Activated CD4-positive, alpha-beta T cell treated with anti-CD3 and anti-CD28 coated beads, Interleukin-2, amount 10 ng/mL, durations not matched to agents 24 days and 14 days (primary cell): ENCODE measurements at regions not wholly inside any gene's neighbourhood (a gene's known extent, or its start where the extent isn't known, plus 50 kb on each side); places are given as distances from the start of the nearest gene placed in this dataset.

Experiments used
- DNase-seq: peaks from one replicate; pipeline ENCODE4 v3.0.0; 2022
- H3K27ac Mint-ChIP-seq: one replicate; pipeline ENCODE4 v1.8.0; 2022; ENCODE audit warnings: mild to moderate bottlenecking, mixed read lengths
- H3K27me3 Mint-ChIP-seq: one replicate; pipeline ENCODE4 v1.8.0; 2022; ENCODE audit warnings: mixed read lengths
- H3K36me3 Mint-ChIP-seq: one replicate; pipeline ENCODE4 v1.8.0; 2022; ENCODE audit warnings: low read depth, mild to moderate bottlenecking, mixed read lengths
- H3K4me1 Mint-ChIP-seq: one replicate; pipeline ENCODE4 v1.8.0; 2021; ENCODE audit warnings: mixed read lengths
- H3K4me3 Mint-ChIP-seq: one replicate; pipeline ENCODE4 v1.8.0; 2022; ENCODE audit warnings: mild to moderate bottlenecking, moderate library complexity, mixed read lengths
- H3K9me3 Mint-ChIP-seq: one replicate; pipeline ENCODE4 v1.8.0; 2021; ENCODE audit warnings: mixed read lengths
- intact Hi-C: fragments of 100-400 bp; cut with micrococcal nuclease; formaldehyde crosslinking; loops from one replicate; pipeline ENCODE4 v1.15.1; 2023

DNA sequence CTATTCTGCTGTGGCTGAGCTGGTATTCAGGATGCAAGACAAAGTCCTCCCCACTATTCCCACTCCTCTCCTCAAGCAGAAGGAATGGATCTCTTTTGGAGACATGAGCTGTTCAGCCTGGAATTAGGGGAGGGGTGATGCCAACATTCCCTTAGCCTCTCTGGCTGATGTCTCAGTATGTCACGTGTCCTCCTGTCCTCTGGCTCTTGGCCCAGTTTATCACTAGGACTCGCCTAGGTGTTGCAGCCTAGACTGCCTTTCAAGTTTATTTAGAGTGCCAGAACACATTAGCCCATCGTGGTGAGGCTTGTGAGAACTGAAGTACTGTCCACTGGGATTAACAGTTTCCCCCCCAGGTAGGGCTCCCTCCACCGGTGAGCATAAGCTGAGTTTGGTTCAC lies 239.9 kb upstream of the MIS18BP1 start:
- intact Hi-C loops = no loop called here
- H3K27me3 Mint-ChIP-seq = no peaks in the 10 kb centered on the region
- peaks cover 6% of the 10 kb centered on the region for H3K9me3 Mint-ChIP-seq

DNA sequence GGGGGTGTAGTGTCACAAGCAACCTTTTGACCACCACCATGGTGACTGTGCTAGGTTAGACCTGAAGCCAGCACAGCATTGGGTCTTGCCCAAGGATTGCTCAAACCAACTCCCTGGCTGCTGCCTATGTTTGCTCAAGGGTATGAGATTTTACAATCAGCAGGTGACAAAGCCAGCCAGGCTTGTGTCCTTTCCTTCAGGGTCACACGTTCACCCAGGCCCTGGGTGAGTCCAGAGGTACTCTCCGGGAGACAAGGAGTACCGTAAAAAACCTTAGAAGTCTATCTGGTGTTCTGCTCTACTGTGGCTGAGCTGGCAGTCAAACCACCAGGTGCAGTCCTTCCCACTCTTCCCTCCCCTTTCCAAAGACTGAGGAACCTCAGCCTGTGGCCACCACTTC lies 238.9 kb upstream of the MIS18BP1 start:
- intact Hi-C loops = no loop called here
- Mint-ChIP-seq H3K36me3 (no peaks in the 10 kb centered on the region), H3K4me3 (no peak overlapping the region)

More for the DNA sequence above, 239.9 kb upstream of the MIS18BP1 start:
- H3K4me1 Mint-ChIP-seq = no peaks in the 10 kb centered on the region
- no peak overlapping the region for H3K4me3 Mint-ChIP-seq
- no peak for DNase-seq
- H3K27ac Mint-ChIP-seq = no peak overlapping the region
- H3K36me3 Mint-ChIP-seq = no peaks in the 10 kb centered on the region

DNA sequence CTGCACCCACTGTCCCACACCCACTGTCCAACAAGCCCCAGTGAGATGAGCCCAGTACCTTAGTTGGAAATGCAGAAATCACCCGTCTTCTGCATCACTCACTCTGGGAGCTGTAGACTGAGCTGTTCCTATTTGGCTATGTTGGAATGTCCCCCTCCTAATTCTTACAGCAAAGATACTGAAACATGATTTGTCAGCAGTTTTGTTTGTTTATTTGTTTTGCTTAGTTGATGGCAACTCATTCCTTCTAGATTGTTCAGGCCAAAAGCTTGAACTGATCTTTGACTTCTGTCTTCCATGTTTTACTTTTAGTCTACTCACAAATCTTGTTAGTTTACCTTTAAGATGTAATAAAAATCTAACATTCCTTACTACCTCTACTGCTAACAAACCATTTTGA lies 233.6 kb upstream of the MIS18BP1 start:
- Mint-ChIP-seq H3K4me1 (no peaks in the 10 kb centered on the region), H3K9me3 (peaks cover 19% of the 10 kb centered on the region), H3K36me3 (no peaks in the 10 kb centered on the region), H3K27ac (no peak overlapping the region), H3K27me3 (no peaks in the 10 kb centered on the region), H3K4me3 (no peak overlapping the region)
- intact Hi-C loops = no loop called here
- no peak for DNase-seq

More for the DNA sequence above, 238.9 kb upstream of the MIS18BP1 start:
- Mint-ChIP-seq H3K27me3 (no peaks in the 10 kb centered on the region), H3K4me1 (no peaks in the 10 kb centered on the region), H3K9me3 (peaks cover 6% of the 10 kb centered on the region), H3K27ac (no peak overlapping the region)
- no peak for DNase-seq

DNA sequence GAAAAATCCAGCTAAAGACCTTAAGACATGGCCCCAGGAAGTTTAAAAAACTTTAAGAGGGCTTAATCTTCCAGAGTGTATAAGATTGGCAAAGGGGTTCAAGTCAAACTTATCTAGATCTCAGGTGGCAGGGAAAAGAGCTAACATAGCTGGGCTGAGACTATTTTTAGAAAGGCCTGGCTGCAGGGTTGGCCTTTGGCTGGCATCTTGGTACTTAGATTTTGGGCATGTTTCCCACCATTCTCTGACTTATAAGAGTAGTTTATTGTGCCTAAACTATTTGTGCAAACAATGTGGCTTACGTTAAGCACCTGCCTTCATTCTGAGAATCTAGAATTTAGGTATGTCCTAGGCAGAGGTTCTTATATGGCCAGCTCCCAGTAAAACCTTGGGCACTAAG lies 214.0 kb upstream of the MIS18BP1 start:
- Mint-ChIP-seq H3K4me1 (no peaks in the 10 kb centered on the region), H3K36me3 (no peaks in the 10 kb centered on the region), H3K27ac (no peak overlapping the region), H3K4me3 (no peak overlapping the region), H3K27me3 (no peaks in the 10 kb centered on the region), H3K9me3 (peaks cover under 1% of the 10 kb centered on the region)
- intact Hi-C loops = no loop called here
- DNase-seq = no peak

DNA sequence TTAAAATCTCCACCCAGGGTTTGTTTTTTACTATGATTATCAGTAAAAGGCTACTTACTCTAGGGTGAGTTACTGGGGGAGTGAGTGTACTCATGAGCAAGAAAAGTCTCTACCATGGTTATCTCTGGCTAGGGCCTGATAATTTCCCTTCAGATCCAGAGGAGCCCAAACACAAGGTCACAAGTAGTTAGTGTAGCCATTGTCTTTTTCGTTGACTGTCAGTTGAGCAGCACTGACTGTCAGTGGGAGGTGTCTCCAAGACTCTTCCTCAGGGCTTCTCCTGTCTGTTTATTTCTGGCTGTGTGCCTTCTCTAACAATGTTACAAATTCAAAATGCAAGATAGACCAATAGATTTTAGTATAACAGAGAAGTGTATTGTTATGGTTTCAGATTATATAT lies 181.2 kb upstream of the MIS18BP1 start:
- Mint-ChIP-seq H3K27me3 (no peaks in the 10 kb centered on the region), H3K36me3 (no peaks in the 10 kb centered on the region), H3K9me3 (no peaks in the 10 kb centered on the region), H3K4me3 (no peak overlapping the region), H3K4me1 (no peaks in the 10 kb centered on the region), H3K27ac (no peak overlapping the region)
- intact Hi-C loops = no loop called here
- DNase-seq = no peak

DNA sequence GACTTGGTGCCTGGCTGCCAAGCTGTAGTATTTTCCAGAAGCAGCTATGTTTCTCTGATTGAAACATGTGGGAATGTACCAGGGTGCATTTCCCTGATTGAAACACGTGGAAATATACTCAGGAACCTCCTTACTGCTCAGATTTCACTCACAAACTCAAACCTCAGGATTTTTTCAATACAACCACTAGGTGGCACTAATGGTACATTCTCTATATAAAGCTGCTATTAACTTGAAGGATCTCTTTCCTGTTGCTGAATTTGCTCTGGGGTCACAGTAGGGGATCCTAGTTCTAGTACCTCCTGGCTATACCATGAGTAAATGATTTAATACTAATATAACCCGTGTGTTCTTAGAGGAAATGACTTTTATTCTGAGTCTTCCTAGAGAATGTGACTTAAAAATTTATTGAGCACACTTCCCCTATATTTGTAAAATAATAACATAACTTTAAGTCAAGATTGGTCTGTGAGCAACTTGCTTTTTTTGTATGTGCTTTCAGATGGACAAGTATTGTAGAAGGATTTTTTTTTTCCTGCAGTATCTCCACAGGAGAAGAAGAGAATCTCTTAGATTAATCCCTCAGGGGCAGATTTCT lies 173.8 kb upstream of the MIS18BP1 start:
- Mint-ChIP-seq H3K4me3 (no peak overlapping the region), H3K27me3 (no peaks in the 10 kb centered on the region), H3K27ac (no peak overlapping the region), H3K9me3 (no peaks in the 10 kb centered on the region), H3K4me1 (no peaks in the 10 kb centered on the region), H3K36me3 (no peaks in the 10 kb centered on the region)
- DNase-seq = no peak
- intact Hi-C loops = loop anchor here (5.0 kb wide), 2 partner anchors 101 to 1851 kb away; no protein-coding TSS in a partner anchor

DNA sequence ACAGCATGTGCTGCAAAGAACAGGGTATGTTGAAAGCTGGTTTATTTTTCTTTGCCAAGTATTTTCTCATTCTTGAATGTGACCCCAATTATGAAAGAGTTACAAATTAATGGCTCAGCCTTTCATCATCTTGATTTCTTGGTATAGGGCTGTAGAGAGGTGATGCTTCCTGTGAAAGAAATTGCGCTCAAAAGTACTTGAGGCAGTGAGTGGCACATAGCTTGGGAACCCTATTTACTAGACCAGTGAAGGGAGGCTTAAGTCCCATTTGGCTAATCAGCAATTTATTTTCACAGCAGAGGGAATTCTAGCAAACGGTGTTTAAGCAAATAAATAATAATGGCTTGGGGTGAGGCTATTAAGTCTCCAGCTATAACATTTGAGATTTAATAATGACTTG lies 153.9 kb upstream of the MIS18BP1 start:
- DNase-seq = no peak
- H3K36me3 Mint-ChIP-seq = no peaks in the 10 kb centered on the region
- H3K27ac Mint-ChIP-seq = no peak overlapping the region
- no peaks in the 10 kb centered on the region for H3K4me1 Mint-ChIP-seq
- no peaks in the 10 kb centered on the region for H3K9me3 Mint-ChIP-seq
- H3K4me3 Mint-ChIP-seq = no peak overlapping the region
- intact Hi-C loops = no loop called here
- no peaks in the 10 kb centered on the region for H3K27me3 Mint-ChIP-seq

DNA sequence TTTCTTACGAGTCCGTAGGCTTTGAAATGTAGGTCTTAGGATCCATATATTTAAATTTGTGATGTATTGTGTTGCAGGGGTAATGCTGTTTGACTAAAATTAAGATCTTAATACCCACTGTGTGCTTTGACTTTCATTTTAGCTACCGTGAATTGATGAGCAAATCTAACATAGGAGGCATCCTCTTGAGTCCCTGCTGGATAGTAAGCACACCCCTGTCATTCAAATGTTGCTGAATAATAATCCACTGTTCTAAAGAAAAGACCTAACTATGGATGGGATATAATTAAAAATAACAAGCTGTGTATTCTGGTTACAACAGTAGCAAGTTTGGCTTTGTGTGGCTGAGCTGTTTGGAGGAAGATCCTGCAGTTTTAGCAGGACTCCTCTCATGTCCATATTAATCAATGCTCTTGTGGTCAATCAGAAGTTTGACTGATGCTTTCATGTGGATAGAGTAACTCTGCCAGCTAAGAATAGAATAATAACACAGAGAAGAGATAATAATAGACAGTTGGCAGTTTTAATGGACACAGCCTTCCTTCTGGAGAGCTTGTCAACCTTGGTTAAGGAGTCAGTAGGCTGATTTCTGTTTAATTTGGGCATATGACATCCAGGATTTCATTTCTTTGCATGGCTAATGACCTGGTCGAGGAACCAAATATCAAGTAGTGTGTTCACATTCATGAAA lies 148.1 kb upstream of the MIS18BP1 start:
- H3K4me3 Mint-ChIP-seq = no peak overlapping the region
- no peaks in the 10 kb centered on the region for H3K9me3 Mint-ChIP-seq
- no peaks in the 10 kb centered on the region for H3K4me1 Mint-ChIP-seq
- H3K27ac Mint-ChIP-seq = no peak overlapping the region
- no peak for DNase-seq
- intact Hi-C loops = no loop called here
- no peaks in the 10 kb centered on the region for H3K27me3 Mint-ChIP-seq
- no peaks in the 10 kb centered on the region for H3K36me3 Mint-ChIP-seq

DNA sequence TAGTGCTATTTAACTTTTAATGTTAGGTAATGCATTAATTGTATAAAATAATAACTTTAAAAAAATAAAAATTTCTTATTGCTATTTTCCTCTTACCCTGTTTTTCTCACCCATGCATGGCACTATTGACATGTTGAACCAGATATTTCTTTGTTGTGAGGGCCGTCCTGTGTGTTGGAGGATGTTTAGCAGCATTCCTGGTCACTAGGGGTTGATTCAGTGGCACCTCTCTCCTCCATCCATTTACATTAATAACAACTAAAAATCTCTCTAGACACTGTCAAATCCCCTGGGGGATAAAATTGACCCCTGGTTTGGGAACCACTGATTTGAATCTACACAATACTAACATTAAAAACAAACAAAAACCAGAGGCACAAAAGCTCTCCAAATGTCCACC lies 147.5 kb upstream of the MIS18BP1 start:
- Mint-ChIP-seq H3K36me3 (no peaks in the 10 kb centered on the region), H3K4me1 (no peaks in the 10 kb centered on the region), H3K9me3 (no peaks in the 10 kb centered on the region), H3K4me3 (no peak overlapping the region), H3K27me3 (no peaks in the 10 kb centered on the region), H3K27ac (no peak overlapping the region)
- no peak for DNase-seq
- intact Hi-C loops = no loop called here

DNA sequence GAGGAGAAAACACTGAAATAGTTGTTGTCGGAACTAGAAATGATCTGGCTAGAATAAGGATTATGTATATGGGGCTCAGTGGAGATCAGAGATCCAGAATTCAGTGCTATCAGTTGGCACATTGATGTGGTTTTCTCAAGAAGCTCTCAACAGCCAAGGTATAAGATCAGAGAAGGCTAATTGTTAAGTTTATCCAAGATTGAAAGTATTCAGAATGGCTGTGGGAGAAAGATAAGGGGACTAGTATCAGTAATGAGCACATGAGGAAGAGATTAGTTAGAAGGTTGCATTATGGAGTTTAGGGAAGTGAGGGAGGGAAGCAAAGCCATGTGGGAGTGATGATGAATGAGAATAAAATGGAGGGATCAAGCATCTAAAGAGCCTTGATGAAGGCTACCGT lies 128.1 kb upstream of the MIS18BP1 start:
- Mint-ChIP-seq H3K27me3 (no peaks in the 10 kb centered on the region), H3K4me3 (no peak overlapping the region), H3K36me3 (no peaks in the 10 kb centered on the region), H3K4me1 (no peaks in the 10 kb centered on the region), H3K27ac (no peak overlapping the region), H3K9me3 (no peaks in the 10 kb centered on the region)
- DNase-seq = no peak
- intact Hi-C loops = no loop called here

DNA sequence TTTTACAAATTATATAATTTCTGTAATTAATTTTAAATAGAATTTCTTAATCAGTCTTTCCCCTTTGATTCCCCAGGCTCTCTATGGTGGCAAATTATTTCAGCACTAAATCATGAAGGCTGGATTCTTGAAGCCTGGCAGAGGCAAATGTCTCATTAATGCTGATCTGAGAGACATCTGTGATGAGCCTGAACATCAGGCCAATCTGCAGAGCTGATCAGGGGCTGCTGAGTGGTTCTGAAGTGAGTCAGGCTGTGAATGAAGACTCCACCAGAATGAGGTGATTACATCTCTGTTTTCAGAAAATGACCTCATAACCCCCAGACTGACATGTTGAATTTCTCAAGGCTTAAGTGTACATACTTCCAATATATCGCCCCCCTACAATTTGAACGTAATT lies 124.2 kb upstream of the MIS18BP1 start:
- intact Hi-C loops = no loop called here
- Mint-ChIP-seq H3K36me3 (no peaks in the 10 kb centered on the region), H3K27me3 (no peaks in the 10 kb centered on the region), H3K9me3 (no peaks in the 10 kb centered on the region), H3K4me3 (no peak overlapping the region), H3K4me1 (no peaks in the 10 kb centered on the region), H3K27ac (no peak overlapping the region)
- DNase-seq = no peak

DNA sequence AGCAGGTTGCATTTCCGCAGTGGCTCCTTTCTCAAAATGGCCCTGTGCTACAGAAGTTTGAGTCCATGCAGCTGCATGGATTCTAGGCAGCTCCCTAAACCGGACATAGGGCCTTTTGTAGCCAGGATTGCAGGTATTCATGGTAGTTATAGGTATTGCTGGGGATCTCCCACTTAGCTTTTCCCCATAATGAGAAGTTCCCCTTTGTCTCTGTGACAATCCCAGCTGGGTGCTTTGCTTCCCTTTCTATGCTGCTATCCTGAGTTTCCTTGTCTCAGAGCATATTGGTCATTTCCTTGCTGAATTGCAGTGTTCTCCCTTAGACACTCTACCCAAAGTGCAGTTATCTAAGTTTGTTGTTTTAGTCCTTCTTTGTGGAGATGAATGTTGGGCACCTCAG lies 120.9 kb upstream of the MIS18BP1 start:
- Mint-ChIP-seq H3K9me3 (no peaks in the 10 kb centered on the region), H3K27me3 (no peaks in the 10 kb centered on the region), H3K4me3 (no peak overlapping the region), H3K36me3 (no peaks in the 10 kb centered on the region), H3K27ac (no peak overlapping the region), H3K4me1 (no peaks in the 10 kb centered on the region)
- intact Hi-C loops = no loop called here
- DNase-seq = no peak

DNA sequence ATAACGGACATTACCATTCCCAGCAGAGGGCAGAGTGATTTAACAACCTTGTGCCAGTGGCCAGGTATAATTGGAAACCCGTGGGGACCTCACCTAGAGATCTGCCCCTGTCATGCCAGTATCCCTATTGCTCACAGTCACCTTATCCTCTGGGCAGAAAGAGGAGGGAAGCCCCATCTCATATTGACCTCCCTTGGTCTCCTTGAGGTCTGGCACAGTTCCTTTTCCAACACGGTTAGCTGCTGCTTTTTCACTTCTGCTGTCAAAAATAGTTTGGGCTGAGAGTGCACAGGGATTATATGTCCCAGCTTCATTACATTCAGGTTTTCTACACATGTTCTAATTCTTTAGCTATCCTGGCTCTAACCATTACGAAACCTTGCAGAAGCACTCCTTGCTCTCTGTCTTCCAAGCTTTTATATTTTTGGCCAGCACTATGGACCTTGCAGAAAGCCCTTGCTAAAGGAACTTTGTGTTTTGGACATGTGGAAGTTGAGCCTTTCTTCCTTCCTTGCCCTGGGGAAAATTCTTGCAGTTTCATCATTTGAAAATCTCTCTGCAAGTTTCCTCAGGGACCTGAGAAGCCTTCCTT lies 111.7 kb upstream of the MIS18BP1 start:
- intact Hi-C loops = no loop called here
- H3K9me3 Mint-ChIP-seq = no peaks in the 10 kb centered on the region

DNA sequence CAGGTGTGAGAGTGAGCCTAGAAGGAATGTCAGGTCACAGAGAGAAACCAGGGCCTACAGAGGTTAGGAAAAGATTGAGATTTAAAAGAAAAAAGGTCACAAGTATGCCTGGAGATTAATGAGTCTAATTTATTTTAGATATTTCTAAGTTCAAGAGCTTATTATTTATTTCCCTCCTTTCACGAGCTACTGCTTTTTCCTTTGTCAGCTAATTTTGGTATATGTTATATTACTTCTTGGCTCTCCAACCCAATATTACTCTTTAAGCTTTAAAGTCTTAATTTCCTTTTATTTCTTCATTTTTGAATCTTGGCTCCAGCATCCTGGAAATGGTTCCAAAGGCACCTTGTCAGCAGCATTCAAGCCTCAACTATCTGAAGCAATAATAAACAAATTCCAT lies 109.5 kb upstream of the MIS18BP1 start:
- no peak overlapping the region for H3K4me3 Mint-ChIP-seq
- H3K4me1 Mint-ChIP-seq = no peaks in the 10 kb centered on the region
- no peak for DNase-seq
- no peak overlapping the region for H3K27ac Mint-ChIP-seq
- no peaks in the 10 kb centered on the region for H3K9me3 Mint-ChIP-seq
- H3K36me3 Mint-ChIP-seq = no peaks in the 10 kb centered on the region
- no peaks in the 10 kb centered on the region for H3K27me3 Mint-ChIP-seq
- intact Hi-C loops = no loop called here

More for the DNA sequence above, 111.7 kb upstream of the MIS18BP1 start:
- no peaks in the 10 kb centered on the region for H3K4me1 Mint-ChIP-seq
- H3K27ac Mint-ChIP-seq = no peak overlapping the region
- no peak overlapping the region for H3K4me3 Mint-ChIP-seq
- H3K36me3 Mint-ChIP-seq = no peaks in the 10 kb centered on the region
- DNase-seq = no peak
- H3K27me3 Mint-ChIP-seq = no peaks in the 10 kb centered on the region
